ENCODE measurements at regions not wholly inside any gene's neighbourhood (a gene's known extent, or its start where the extent isn't known, plus 50 kb on each side); places are given as distances from the start of the nearest gene placed in this dataset.

GRCh38 chr9:12464400-12464799, 228.8 kb upstream of the TYRP1 start:
- no peak for TF ChIP-seq CTCF (IDR thresholded peaks at IDR 0.05)
- TF ChIP-seq ZFX (IDR thresholded peaks at IDR 0.05; ENCODE audit: borderline replicate concordance), result no peak

Measured in 22Rv1 (cell line).